Activated CD8-positive, alpha-beta T cell treated with anti-CD3 and anti-CD28 coated beads, Interleukin-2, amount 10 ng/mL, durations not matched to agents 7 days and 5 days (primary cell): ENCODE measurements at regions not wholly inside any gene's neighbourhood (a gene's known extent, or its start where the extent isn't known, plus 50 kb on each side); places are given as distances from the start of the nearest gene placed in this dataset.

Experiments used
- ATAC-seq: fragments of 150-1000 bp; cut with Tn5 transposase; one replicate; pipeline ENCODE4 v1.10.0; 2021; ENCODE audit warnings: moderate library complexity
- CTCF ChIA-PET: fragments of 350-600 bp; sonication (Branson Sonifier 250); formaldehyde crosslinking; loops from one replicate; lab custom pipeline; 2021; ENCODE audit warnings: antibody characterized with exemption; lab: Charles Lee
- POLR2A ChIA-PET: fragments of 350-600 bp; sonication (Branson Sonifier 250); formaldehyde crosslinking; loops from one replicate; lab custom pipeline; 2021; ENCODE audit warnings: antibody characterized with exemption; lab: Charles Lee
- DNase-seq: peaks from one replicate; pipeline ENCODE4 v3.0.0-alpha.2; 2020
- H3K27ac Mint-ChIP-seq: one replicate; pipeline ENCODE4 v1.8.0; 2021; ENCODE audit warnings: mild to moderate bottlenecking, mixed read lengths
- H3K27me3 Mint-ChIP-seq: one replicate; pipeline ENCODE4 v1.8.0; 2021; ENCODE audit warnings: low read depth, mixed read lengths
- H3K36me3 Mint-ChIP-seq: one replicate; pipeline ENCODE4 v1.8.0; 2021; ENCODE audit warnings: low read depth, mixed read lengths
- H3K4me1 Mint-ChIP-seq: one replicate; pipeline ENCODE4 v1.8.0; 2021; ENCODE audit warnings: low read depth, mixed read lengths
- H3K4me3 Mint-ChIP-seq: one replicate; pipeline ENCODE4 v1.8.0; 2021; ENCODE audit warnings: mild to moderate bottlenecking, mixed read lengths
- H3K9me3 Mint-ChIP-seq: one replicate; pipeline ENCODE4 v1.8.0; 2022; ENCODE audit warnings: mixed read lengths; ENCODE audit not compliant: insufficient read depth

DNA sequence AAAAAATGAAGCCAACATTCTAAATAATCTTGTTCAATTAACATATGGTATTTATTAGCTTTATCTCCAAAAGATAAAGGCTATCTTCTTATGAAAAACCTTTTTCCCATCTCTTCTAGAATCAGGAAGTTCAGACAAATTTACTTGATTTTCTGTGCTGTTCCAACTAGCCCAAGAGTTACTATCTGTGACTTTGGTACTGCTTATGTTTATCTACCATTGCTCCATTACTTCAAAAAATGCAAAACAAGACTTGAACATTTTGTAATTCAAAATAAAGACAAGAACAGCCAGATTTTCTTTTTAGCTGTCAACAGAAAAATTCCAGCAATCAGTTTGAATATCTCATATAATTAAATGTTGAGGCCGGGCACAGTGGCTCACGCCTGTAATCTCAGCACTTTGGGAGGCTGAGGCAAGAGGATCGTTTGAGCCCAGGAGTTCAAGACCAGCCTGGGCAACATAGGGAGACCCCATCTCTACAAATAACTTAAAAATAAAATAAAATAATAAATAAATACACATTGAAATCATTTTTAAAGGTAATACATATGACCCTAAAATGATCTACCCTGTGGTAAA, 188.5 kb downstream of the LTN1 start:
- Mint-ChIP-seq H3K27me3 (no peaks in the 10 kb centered on the region), H3K27ac (no peak overlapping the region), H3K4me3 (no peak overlapping the region), H3K4me1 (no peaks in the 10 kb centered on the region), H3K9me3 (peaks cover 8% of the 10 kb centered on the region), H3K36me3 (peaks cover 13% of the 10 kb centered on the region)
- ChIA-PET POLR2A (no interaction called here), CTCF (interaction anchor here (1.1 to 1.4 kb wide), 2 partner anchors 32 to 59 kb away, joined by 3 to 5 read pairs; no protein-coding TSS in a partner anchor)
- ATAC-seq = no peak
- DNase-seq = no peak

DNA sequence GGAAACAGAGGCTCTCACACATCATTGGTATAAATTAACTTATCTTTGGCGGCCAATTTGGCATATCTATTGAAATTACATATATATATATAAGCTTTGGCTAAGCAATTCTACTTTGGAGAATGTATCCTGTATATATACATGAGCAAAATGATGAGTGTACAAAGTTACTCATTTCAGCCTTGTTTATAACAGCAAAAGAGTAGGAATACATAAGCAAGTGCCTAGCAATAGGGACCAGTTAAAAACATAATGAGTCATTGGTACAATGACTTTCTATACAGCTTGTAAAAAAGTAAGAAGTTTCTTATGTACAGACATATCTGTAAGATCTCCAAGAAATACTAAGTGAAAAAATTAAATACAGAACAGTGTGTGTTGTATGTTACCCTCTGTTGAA, 190.8 kb downstream of the LTN1 start:
- ChIA-PET POLR2A (no interaction called here), CTCF (interaction anchor here (2.1 kb wide), 1 partner anchor 56 kb away, joined by 5 read pairs; no protein-coding TSS in a partner anchor)
- ATAC-seq = no peak
- Mint-ChIP-seq H3K36me3 (peaks cover 10% of the 10 kb centered on the region), H3K27ac (no peak overlapping the region), H3K9me3 (peaks cover 5% of the 10 kb centered on the region), H3K4me1 (no peaks in the 10 kb centered on the region), H3K27me3 (no peaks in the 10 kb centered on the region), H3K4me3 (no peak overlapping the region)
- DNase-seq = no peak

DNA sequence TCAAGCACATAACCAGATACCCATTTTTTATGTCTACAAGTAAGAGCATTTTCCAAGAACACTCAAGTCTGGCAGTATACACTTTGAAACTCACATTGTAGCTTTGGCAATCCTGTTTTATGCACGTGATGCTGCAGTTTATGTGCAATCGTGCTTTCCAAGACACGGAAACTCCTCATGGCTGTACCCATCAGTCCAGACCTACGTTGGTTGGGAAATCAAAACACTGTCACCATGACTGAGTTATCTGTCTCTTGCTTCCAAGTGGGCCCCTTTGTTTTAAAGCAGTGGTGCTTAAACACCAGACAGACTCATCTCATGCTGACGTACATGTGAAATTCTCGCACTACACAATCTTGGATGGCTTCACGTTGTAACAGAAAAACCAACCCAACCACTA, 192.8 kb downstream of the LTN1 start:
- H3K36me3 Mint-ChIP-seq = peaks cover 10% of the 10 kb centered on the region
- ATAC-seq (no peak), DNase-seq (no peak)
- peaks cover 5% of the 10 kb centered on the region for H3K9me3 Mint-ChIP-seq
- POLR2A ChIA-PET = no interaction called here
- no peaks in the 10 kb centered on the region for H3K27me3 Mint-ChIP-seq
- H3K4me1 Mint-ChIP-seq = no peaks in the 10 kb centered on the region
- CTCF ChIA-PET = no interaction called here
- no peak overlapping the region for H3K27ac Mint-ChIP-seq
- no peak overlapping the region for H3K4me3 Mint-ChIP-seq

DNA sequence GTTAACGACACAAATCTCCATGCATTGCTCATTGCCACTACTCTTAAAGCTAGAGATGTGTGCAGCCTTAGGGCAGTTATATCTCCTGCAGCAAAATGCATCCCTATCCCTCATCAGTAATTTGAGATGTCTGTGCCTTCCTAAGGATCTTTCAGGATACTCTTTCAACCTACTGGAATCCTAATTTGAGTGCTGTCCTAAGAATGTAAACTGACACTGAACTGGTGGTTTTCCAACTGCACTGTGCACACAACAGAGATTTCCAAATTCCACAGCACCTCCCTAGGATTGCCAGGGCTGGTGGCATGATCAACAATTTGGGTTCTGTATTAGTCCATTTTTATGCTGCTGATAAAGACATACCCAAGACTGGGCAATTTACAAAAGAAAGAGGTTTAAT, 193.9 kb downstream of the LTN1 start:
- Mint-ChIP-seq H3K4me1 (no peaks in the 10 kb centered on the region), H3K27ac (no peak overlapping the region), H3K27me3 (no peaks in the 10 kb centered on the region), H3K4me3 (no peak overlapping the region), H3K9me3 (peaks cover 5% of the 10 kb centered on the region), H3K36me3 (peaks cover 10% of the 10 kb centered on the region)
- no peak for ATAC-seq
- no peak for DNase-seq
- ChIA-PET CTCF (no interaction called here), POLR2A (no interaction called here)

DNA sequence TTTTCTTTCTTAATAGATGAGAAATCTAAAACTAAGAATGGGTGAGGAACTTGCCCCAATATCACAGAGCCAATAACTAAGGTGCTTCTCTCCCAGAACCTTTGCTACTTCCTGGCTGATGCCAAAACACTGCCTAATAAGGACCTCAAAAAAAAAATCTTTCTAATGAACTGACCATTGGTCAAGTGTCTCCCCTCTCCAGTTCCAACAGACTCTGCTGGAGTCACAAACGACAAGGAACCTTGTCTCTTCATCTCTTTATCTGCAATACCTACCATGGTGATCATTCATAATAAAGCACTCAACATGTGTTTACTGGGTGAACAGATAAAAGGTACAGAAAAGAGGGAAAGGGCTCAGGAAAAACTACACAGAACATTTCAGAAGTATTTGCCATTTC, 197.4 kb downstream of the LTN1 start:
- H3K4me3 Mint-ChIP-seq = no peak overlapping the region
- CTCF ChIA-PET = no interaction called here

DNA sequence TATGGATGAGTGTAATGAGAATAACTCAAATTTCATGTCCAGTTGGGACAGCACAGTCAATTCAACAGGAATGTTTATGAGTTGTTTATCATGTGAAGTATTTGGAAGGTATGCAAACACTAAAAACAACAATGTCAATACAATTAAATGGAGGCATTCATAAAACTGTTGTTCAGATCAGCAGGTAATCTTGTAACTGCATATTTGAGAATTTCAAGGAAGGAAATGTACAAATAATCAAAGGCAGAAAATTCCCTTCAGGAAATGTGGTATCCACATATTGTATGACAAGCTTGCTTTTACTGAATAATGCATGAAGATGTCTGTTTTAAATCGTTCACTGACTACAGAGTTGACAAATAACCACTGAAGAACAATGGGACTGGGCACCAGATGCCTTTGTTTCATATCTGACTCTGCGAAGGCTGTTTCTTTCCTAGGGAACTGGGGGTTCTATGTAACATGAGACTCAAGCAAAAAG, 198.3 kb downstream of the LTN1 start:
- DNase-seq = no peak
- POLR2A ChIA-PET = no interaction called here
- Mint-ChIP-seq H3K36me3 (peaks cover 7% of the 10 kb centered on the region), H3K27me3 (no peaks in the 10 kb centered on the region), H3K9me3 (peaks cover 5% of the 10 kb centered on the region), H3K4me3 (no peak overlapping the region), H3K4me1 (no peaks in the 10 kb centered on the region), H3K27ac (no peak overlapping the region)
- CTCF ChIA-PET = no interaction called here
- no peak for ATAC-seq

More for the DNA sequence above, 197.4 kb downstream of the LTN1 start:
- H3K9me3 Mint-ChIP-seq = peaks cover 8% of the 10 kb centered on the region
- no peak for ATAC-seq
- no peaks in the 10 kb centered on the region for H3K27me3 Mint-ChIP-seq
- H3K27ac Mint-ChIP-seq = no peak overlapping the region
- no peak for DNase-seq
- H3K4me1 Mint-ChIP-seq = no peaks in the 10 kb centered on the region
- H3K36me3 Mint-ChIP-seq = peaks cover 12% of the 10 kb centered on the region
- POLR2A ChIA-PET = no interaction called here

DNA sequence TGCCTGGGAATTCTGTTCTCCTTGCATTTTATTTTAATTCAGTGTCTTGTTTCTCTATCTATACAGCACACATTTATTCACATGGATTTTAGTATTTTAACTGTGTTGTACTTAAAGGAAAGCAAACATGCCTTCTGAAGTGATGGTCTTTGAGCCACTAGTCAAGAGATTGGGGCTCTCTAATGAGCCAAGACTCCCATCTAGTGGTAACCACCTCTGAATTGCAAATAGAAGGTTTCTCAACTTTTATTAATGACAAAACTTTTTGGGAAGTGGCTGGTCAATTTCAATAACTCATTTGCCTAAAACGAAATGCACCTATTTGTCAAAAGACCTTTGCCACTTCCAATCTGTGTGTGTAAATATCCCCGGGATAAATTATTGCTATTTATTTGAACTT, 199.6 kb downstream of the LTN1 start:
- Mint-ChIP-seq H3K4me1 (no peaks in the 10 kb centered on the region), H3K36me3 (peaks cover 2% of the 10 kb centered on the region), H3K9me3 (peaks cover 3% of the 10 kb centered on the region), H3K4me3 (no peak overlapping the region), H3K27ac (no peak overlapping the region), H3K27me3 (no peaks in the 10 kb centered on the region)
- ChIA-PET CTCF (no interaction called here), POLR2A (no interaction called here)
- no peak for ATAC-seq
- DNase-seq = no peak

DNA sequence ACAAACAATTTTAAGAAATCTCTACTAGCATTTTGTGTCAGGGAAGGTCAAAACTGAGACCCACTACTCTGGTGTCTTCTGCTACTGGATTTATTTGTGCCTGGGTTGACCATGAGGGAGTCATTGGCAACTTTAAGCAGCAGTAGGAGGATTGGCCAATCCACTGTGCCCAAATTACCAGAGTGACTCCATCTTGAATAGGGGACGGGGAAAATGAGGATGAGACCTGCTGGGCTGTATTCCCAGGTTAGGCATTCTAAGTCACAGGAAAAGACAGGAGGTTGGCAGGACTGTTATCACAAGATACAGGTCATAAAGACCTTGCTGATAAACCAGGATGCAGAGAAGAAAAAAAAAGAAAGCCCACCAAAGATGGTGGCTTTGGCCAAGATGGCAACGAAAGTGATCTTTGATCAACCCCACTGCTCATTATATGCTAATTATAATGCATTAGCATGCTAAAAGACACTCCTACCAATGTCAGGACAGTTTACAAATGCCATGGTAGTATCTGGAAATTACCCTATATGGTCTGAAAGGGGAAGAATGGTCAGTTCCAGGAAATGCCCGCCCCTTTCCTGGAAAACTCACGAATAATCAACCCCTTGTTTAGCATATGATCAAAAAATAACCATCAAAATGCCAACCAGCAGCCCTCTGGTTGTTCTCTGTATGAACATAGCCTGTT, 200.9 kb downstream of the LTN1 start:
- ATAC-seq = no peak
- Mint-ChIP-seq H3K27ac (no peak overlapping the region), H3K4me1 (no peaks in the 10 kb centered on the region), H3K27me3 (no peaks in the 10 kb centered on the region), H3K36me3 (peaks cover 2% of the 10 kb centered on the region), H3K4me3 (no peak overlapping the region), H3K9me3 (peaks cover 3% of the 10 kb centered on the region)
- CTCF ChIA-PET = no interaction called here
- POLR2A ChIA-PET = no interaction called here
- DNase-seq = no peak

DNA sequence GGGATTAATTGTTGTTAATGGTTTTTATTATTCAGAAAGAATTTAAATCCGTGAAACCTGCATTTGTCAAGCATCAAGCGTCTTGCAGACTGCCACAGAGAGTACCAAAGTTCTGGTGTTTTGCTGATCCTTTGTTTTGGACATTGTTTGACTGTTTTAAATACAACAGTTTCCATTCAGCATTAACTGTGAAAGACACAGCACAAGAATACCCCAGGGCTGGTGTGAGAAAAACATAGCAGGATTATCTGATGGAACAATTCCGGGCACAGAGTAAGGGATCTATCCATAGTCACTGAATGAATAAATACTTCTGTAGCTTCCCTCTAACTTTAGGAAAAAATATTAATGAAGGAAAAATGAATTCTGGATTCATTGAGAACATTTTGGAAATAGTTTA, 202.3 kb downstream of the LTN1 start:
- POLR2A ChIA-PET = no interaction called here
- H3K4me1 Mint-ChIP-seq = no peaks in the 10 kb centered on the region
- H3K4me3 Mint-ChIP-seq = no peak overlapping the region

DNA sequence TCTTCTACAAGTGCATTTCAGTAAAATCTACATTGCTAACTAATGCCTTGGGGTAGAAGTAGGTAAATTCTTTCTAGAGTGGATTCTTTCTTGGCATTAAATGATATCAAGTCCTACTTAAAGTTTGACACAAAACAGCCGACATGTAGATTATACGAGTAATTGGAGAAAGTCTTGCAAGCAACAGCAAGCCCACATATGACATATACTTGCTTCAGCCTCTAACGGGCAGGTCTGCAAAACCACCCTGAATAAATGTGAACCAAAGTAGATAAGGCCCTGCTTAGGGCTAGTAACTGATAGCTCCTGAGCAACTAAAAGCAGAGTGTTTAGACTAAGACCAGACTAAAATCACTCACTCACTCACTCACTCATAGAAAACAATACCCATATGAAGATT, 203.2 kb downstream of the LTN1 start:
- H3K27me3 Mint-ChIP-seq = no peaks in the 10 kb centered on the region
- POLR2A ChIA-PET = no interaction called here
- no peak overlapping the region for H3K27ac Mint-ChIP-seq
- peaks cover 15% of the 10 kb centered on the region for H3K9me3 Mint-ChIP-seq
- peaks cover 14% of the 10 kb centered on the region for H3K36me3 Mint-ChIP-seq
- DNase-seq = no peak
- H3K4me3 Mint-ChIP-seq = no peak overlapping the region
- no peak for ATAC-seq
- no peaks in the 10 kb centered on the region for H3K4me1 Mint-ChIP-seq
- CTCF ChIA-PET = no interaction called here

More for the DNA sequence above, 202.3 kb downstream of the LTN1 start:
- H3K9me3 Mint-ChIP-seq = peaks cover 11% of the 10 kb centered on the region
- ATAC-seq = no peak
- H3K27ac Mint-ChIP-seq = no peak overlapping the region
- peaks cover 7% of the 10 kb centered on the region for H3K36me3 Mint-ChIP-seq
- no peaks in the 10 kb centered on the region for H3K27me3 Mint-ChIP-seq
- DNase-seq = no peak
- CTCF ChIA-PET = no interaction called here

DNA sequence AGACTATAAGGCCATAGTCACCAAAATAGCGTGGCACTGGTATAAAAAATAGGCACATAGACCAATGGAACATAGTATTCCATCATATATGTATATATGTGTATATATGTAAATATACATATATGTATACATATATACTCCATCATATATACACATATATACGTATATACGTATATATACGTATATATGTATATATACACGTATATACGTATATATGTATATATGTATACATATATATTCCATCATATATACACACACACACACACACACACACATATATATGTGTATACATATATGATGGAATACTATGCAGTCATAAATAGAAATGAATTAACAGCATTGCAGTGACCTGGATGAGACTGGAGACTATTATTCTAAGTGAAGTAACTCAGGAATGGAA, 204.6 kb downstream of the LTN1 start:
- DNase-seq (no peak), ATAC-seq (no peak)
- H3K27ac Mint-ChIP-seq = no peak overlapping the region
- POLR2A ChIA-PET = no interaction called here
- CTCF ChIA-PET = no interaction called here
- H3K4me1 Mint-ChIP-seq = no peaks in the 10 kb centered on the region
- H3K36me3 Mint-ChIP-seq = peaks cover 14% of the 10 kb centered on the region
- H3K4me3 Mint-ChIP-seq = no peak overlapping the region
- peaks cover 15% of the 10 kb centered on the region for H3K9me3 Mint-ChIP-seq
- no peaks in the 10 kb centered on the region for H3K27me3 Mint-ChIP-seq

DNA sequence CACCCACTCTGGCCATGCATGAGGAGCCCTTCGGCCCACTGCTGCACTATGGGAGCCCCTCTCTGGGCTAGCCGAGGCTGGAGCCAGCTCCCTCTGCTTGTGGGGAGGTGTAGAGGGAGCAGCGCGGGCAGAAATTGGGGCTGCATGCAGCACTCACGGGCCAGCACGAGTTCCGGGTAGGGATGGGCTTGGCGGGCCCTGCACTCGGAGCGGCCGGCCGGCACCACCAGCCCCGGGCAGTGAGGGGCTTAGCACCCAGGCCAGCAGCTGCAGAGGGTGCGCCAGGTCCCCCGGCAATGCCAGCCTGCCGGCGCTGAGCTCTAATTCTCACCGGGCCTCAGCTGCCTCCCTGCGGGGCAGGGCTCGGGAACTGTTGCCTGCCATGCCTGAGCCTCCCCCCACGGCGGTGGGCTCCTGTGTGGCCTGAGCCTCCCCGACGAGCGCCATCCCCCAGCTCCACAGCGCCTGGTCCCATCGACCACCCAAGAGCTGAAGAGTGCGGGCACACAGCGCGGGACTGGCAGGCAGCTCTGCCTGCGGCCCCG, 209.0 kb downstream of the LTN1 start:
- DNase-seq (no peak), ATAC-seq (no peak)
- Mint-ChIP-seq H3K27me3 (no peaks in the 10 kb centered on the region), H3K9me3 (peaks cover 11% of the 10 kb centered on the region), H3K36me3 (peaks cover 12% of the 10 kb centered on the region), H3K4me3 (no peak overlapping the region), H3K27ac (no peak overlapping the region), H3K4me1 (no peaks in the 10 kb centered on the region)
- CTCF ChIA-PET = interaction anchor here (1.0 kb wide), 1 partner anchor 38 kb away, joined by 3 read pairs; no protein-coding TSS in a partner anchor
- POLR2A ChIA-PET = no interaction called here
